ENCODE measurements at regions not wholly inside any gene's neighbourhood (a gene's known extent, or its start where the extent isn't known, plus 50 kb on each side); places are given as distances from the start of the nearest gene placed in this dataset.

GRCh38 chr12:93101367-93101766 is 172.3 kb upstream of the EEA1 start:
- DNase-seq (ENCODE audit: low spot score in 2 of 2), result no peak
- H3K27me3 ChIP-seq, result no peaks in the 10 kb centered on the region
- H3K27ac ChIP-seq, result no peak overlapping the region
- H3K9me3 ChIP-seq, result no peaks in the 10 kb centered on the region
- 90 to 93% methylated on average over 4 of the region's 4 CpGs for WGBS, 2 donors
- H3K4me1 ChIP-seq, result peaks cover 0 to 4% (median 0%) of the 10 kb centered on the region in 4 donors
- H3K36me3 ChIP-seq, result no peaks in the 10 kb centered on the region
- no peak for TF ChIP-seq POLR2A (IDR thresholded peaks at IDR 0.05)
- TF ChIP-seq CTCF (IDR thresholded peaks at IDR 0.05), result no peak
- no peak for TF ChIP-seq EP300 (IDR thresholded peaks at IDR 0.05)
- no peak overlapping the region for H3K4me3 ChIP-seq

GRCh38 chr12:93102312-93102711 is 173.2 kb upstream of the EEA1 start:
- H3K9me3 ChIP-seq, result no peaks in the 10 kb centered on the region
- peak overlapping the region in 1 of 4 donors; percentile 20 for H3K27ac ChIP-seq
- TF ChIP-seq EP300 (IDR thresholded peaks at IDR 0.05), result no peak
- no peak for TF ChIP-seq CTCF (IDR thresholded peaks at IDR 0.05)
- no peak for TF ChIP-seq POLR2A (IDR thresholded peaks at IDR 0.05)
- H3K36me3 ChIP-seq, result no peaks in the 10 kb centered on the region
- DNase-seq (ENCODE audit: low spot score in 2 of 2), result no peak
- no peaks in the 10 kb centered on the region for H3K27me3 ChIP-seq
- WGBS, 2 donors, result 24 to 32% methylated on average over 1 of the region's 1 CpG
- peaks cover 0 to 4% (median 0%) of the 10 kb centered on the region in 4 donors for H3K4me1 ChIP-seq
- no peak overlapping the region for H3K4me3 ChIP-seq

GRCh38 chr12:93102744-93103143 is 173.6 kb upstream of the EEA1 start:
- H3K27me3 ChIP-seq, result no peaks in the 10 kb centered on the region
- H3K36me3 ChIP-seq, result no peaks in the 10 kb centered on the region
- peak overlapping the region in 1 of 4 donors; percentile 20 for H3K27ac ChIP-seq
- TF ChIP-seq EP300 (IDR thresholded peaks at IDR 0.05), result no peak
- no peak for TF ChIP-seq CTCF (IDR thresholded peaks at IDR 0.05)
- TF ChIP-seq POLR2A (IDR thresholded peaks at IDR 0.05), result no peak
- peaks cover 0 to 4% (median 0%) of the 10 kb centered on the region in 4 donors for H3K4me1 ChIP-seq
- H3K4me3 ChIP-seq, result no peak overlapping the region
- no peaks in the 10 kb centered on the region for H3K9me3 ChIP-seq
- WGBS, 2 donors, result 47 to 48% methylated on average over 2 of the region's 2 CpGs
- no peak for DNase-seq (ENCODE audit: low spot score in 2 of 2)

GRCh38 chr12:93103154-93103553 is 174.1 kb upstream of the EEA1 start:
- H3K9me3 ChIP-seq, result no peaks in the 10 kb centered on the region
- H3K36me3 ChIP-seq, result no peaks in the 10 kb centered on the region
- DNase-seq (ENCODE audit: low spot score in 2 of 2), result no peak
- 48 to 65% methylated on average over 3 of the region's 3 CpGs for WGBS, 2 donors
- H3K27ac ChIP-seq, result no peak overlapping the region
- TF ChIP-seq POLR2A (IDR thresholded peaks at IDR 0.05) (no peak), EP300 (IDR thresholded peaks at IDR 0.05) (no peak), CTCF (IDR thresholded peaks at IDR 0.05) (no peak)
- no peaks in the 10 kb centered on the region for H3K27me3 ChIP-seq
- no peak overlapping the region for H3K4me3 ChIP-seq
- H3K4me1 ChIP-seq, result peaks cover 0 to 4% (median 0%) of the 10 kb centered on the region in 4 donors

GRCh38 chr12:93104535-93104934 is 175.4 kb upstream of the EEA1 start:
- Histone ChIP-seq H3K36me3 (no peaks in the 10 kb centered on the region), H3K9me3 (no peaks in the 10 kb centered on the region), H3K27ac (no peak overlapping the region), H3K4me3 (no peak overlapping the region), H3K27me3 (no peaks in the 10 kb centered on the region), H3K4me1 (peaks cover 0 to 10% (median 1%) of the 10 kb centered on the region in 4 donors)
- WGBS, 2 donors, result 89 to 95% methylated on average over 1 of the region's 1 CpG
- DNase-seq (ENCODE audit: low spot score in 2 of 2), result no peak
- TF ChIP-seq POLR2A (IDR thresholded peaks at IDR 0.05) (no peak), EP300 (IDR thresholded peaks at IDR 0.05) (no peak), CTCF (IDR thresholded peaks at IDR 0.05) (no peak)

Measured in tibial nerve (tissue), 4 donors.